Keratinocyte (primary cell): ENCODE measurements at regions not wholly inside any gene's neighbourhood (a gene's known extent, or its start where the extent isn't known, plus 50 kb on each side); places are given as distances from the start of the nearest gene placed in this dataset.

Source experiments
- CTCF ChIP-seq, 3 experiments: IDR thresholded peaks in 1 of 3; conservative IDR thresholded peaks in 1 of 3; optimal IDR thresholded peaks in 1 of 3; 2 replicates in 2 of 3; 3 replicates in 1 of 3; pipeline versions ENCODE3 to v1.5.1; 2011; ENCODE audit warnings: low read length in 3 of 3, mild to moderate bottlenecking in 3 of 3, moderate library complexity in 2 of 3, control low read depth in 1 of 3, inconsistent platforms in 1 of 3; ENCODE audit not compliant: insufficient read depth in 2 of 3; ENCODE audit errors: extremely low read depth in 1 of 3
- EZH2 ChIP-seq: IDR thresholded peaks from one replicate; pipeline ENCODE4 v1.6.1; 2012; ENCODE audit warnings: inconsistent platforms, mild to moderate bottlenecking, low read length, moderate library complexity

- TF ChIP-seq CTCF (optimal IDR thresholded peaks at IDR 0.05 in 1 of 3, IDR thresholded peaks at IDR 0.05 in 1 of 3, conservative IDR thresholded peaks at IDR 0.05 in 1 of 3; ENCODE audit: extremely low read depth in 1 of 3, insufficient read depth in 2 of 3, low read length in 3 of 3), result no peak
- TF ChIP-seq EZH2, result no peak
Measured at GRCh38 chr10:22792161-22792560, 77.8 kb upstream of the PIP4K2A start.
